ENCODE measurements at regions not wholly inside any gene's neighbourhood (a gene's known extent, or its start where the extent isn't known, plus 50 kb on each side); places are given as distances from the start of the nearest gene placed in this dataset.

- 90% methylated on average over 4 of the region's 4 CpGs for WGBS
Observed at GRCh38 chr10:3848775-3849635, 64.0 kb upstream of the KLF6 start.

DNA sequence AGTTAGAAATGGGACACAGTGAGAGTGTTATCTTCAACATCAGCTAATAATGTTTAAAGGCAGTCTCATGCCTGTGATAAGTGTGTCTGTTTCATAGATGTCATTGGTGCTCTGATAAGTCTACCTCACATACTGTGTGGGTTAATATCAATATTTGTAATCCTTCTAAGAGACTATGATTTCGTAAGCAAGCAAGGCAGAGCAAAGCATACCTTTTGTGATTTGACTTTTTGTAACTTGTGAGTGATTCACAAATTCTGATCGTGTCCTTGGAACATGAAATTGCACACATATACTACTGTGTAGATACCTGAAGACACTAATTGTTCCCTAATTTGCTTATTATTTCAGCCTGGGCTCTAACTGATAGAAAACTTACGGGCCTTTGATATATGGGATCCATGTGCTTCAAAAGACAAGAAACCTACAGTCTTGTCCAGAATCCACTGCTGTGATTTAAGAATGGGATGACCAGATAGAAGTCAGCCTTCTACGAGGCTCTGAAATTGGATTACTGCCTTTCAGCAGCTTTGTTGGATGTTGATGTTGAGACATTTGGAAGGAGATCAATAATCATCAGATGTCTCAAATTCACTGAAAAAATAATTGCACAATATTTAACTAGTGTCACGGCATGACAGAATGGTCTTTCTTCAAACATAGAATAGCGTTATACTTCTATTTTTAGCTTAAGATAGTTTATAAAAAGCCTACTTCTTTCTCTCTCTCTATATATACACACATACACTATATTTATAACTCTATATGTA lies 63.2 kb upstream of the KLF6 start:
- 57% methylated on average over 6 of the region's 6 CpGs for WGBS
- H3K36me3 ChIP-seq (ENCODE audit: control insufficient read depth in 4 of 4, insufficient read depth in 3 of 4, low read depth in 1 of 4, low read length in 3 of 4) = no peaks in the 10 kb centered on the region
- no peak overlapping the region for H3K9ac ChIP-seq (ENCODE audit: low read depth in 1 of 2, low read length in 2 of 2)
- H3K9me3 ChIP-seq (ENCODE audit: control insufficient read depth in 4 of 4, low read length in 3 of 4) = no peaks in the 10 kb centered on the region
- H3K27ac ChIP-seq (ENCODE audit: low read depth in 1 of 2, low read length in 2 of 2) = no peak overlapping the region
- H3K4me1 ChIP-seq (ENCODE audit: control insufficient read depth in 4 of 4, insufficient read depth in 4 of 4, low read length in 3 of 4) = peaks cover 0 to 16% (median 4%) of the 10 kb centered on the region in 4 donors
- TF ChIP-seq, protein P1, sequence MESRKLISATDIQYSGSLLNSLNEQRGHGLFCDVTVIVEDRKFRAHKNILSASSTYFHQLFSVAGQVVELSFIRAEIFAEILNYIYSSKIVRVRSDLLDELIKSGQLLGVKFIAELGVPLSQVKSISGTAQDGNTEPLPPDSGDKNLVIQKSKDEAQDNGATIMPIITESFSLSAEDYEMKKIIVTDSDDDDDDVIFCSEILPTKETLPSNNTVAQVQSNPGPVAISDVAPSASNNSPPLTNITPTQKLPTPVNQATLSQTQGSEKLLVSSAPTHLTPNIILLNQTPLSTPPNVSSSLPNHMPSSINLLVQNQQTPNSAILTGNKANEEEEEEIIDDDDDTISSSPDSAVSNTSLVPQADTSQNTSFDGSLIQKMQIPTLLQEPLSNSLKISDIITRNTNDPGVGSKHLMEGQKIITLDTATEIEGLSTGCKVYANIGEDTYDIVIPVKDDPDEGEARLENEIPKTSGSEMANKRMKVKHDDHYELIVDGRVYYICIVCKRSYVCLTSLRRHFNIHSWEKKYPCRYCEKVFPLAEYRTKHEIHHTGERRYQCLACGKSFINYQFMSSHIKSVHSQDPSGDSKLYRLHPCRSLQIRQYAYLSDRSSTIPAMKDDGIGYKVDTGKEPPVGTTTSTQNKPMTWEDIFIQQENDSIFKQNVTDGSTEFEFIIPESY (IDR thresholded peaks at IDR 0.05) = no peak
- no peak for TF ChIP-seq FOXA1 (IDR thresholded peaks at IDR 0.05)
- peak in 1 of 2 donors; percentile 41 for TF ChIP-seq RXRA (IDR thresholded peaks at IDR 0.05)
- peak in 1 of 2 donors; percentile 30 for TF ChIP-seq RAD21 (IDR thresholded peaks at IDR 0.05)
- TF ChIP-seq FOXA2 (IDR thresholded peaks at IDR 0.05) = peak; percentile 42
- TF ChIP-seq GABPA (IDR thresholded peaks at IDR 0.05 in 1 of 2, conservative IDR thresholded peaks at IDR 0.05 in 1 of 2) = no peak
- TF ChIP-seq JUND (IDR thresholded peaks at IDR 0.05) = peak in 1 of 2 donors; percentile 59
- peak in 1 of 2 donors; percentile 49 for TF ChIP-seq HNF4A (conservative IDR thresholded peaks at IDR 0.05)
- TF ChIP-seq, protein P2, sequence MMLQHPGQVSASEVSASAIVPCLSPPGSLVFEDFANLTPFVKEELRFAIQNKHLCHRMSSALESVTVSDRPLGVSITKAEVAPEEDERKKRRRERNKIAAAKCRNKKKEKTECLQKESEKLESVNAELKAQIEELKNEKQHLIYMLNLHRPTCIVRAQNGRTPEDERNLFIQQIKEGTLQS (IDR thresholded peaks at IDR 0.05) = no peak
- peak; percentile 17 for TF ChIP-seq YY1 (IDR thresholded peaks at IDR 0.05)
- no peak for TF ChIP-seq NR2F2 (IDR thresholded peaks at IDR 0.05)
- H3K4me3 ChIP-seq (ENCODE audit: low read depth in 1 of 3, low read length in 3 of 3) = no peak overlapping the region
- DNase-seq (ENCODE audit: low spot score) = no peak
- H3K27me3 ChIP-seq (ENCODE audit: control insufficient read depth in 4 of 4, insufficient read depth in 4 of 4, low read length in 3 of 4) = no peaks in the 10 kb centered on the region

More at GRCh38 chr10:3848775-3849635, 64.0 kb upstream of the KLF6 start:
- H3K4me3 ChIP-seq (ENCODE audit: low read depth in 1 of 3, low read length in 3 of 3) = no peak overlapping the region
- peaks cover 0 to 19% (median 4%) of the 10 kb centered on the region in 4 donors for H3K4me1 ChIP-seq (ENCODE audit: control insufficient read depth in 4 of 4, insufficient read depth in 4 of 4, low read length in 3 of 4)
- no peak for TF ChIP-seq RXRA (IDR thresholded peaks at IDR 0.05)
- TF ChIP-seq SP1 (IDR thresholded peaks at IDR 0.05) = no peak
- no peaks in the 10 kb centered on the region for H3K9me3 ChIP-seq (ENCODE audit: control insufficient read depth in 4 of 4, low read length in 3 of 4)
- no peaks in the 10 kb centered on the region for H3K27me3 ChIP-seq (ENCODE audit: control insufficient read depth in 4 of 4, insufficient read depth in 4 of 4, low read length in 3 of 4)
- no peak overlapping the region for H3K27ac ChIP-seq (ENCODE audit: low read depth in 1 of 2, low read length in 2 of 2)
- H3K36me3 ChIP-seq (ENCODE audit: control insufficient read depth in 4 of 4, insufficient read depth in 3 of 4, low read depth in 1 of 4, low read length in 3 of 4) = no peaks in the 10 kb centered on the region
- no peak for DNase-seq (ENCODE audit: low spot score)
- H3K9ac ChIP-seq (ENCODE audit: low read depth in 1 of 2, low read length in 2 of 2) = no peak overlapping the region

- no peak for DNase-seq (ENCODE audit: low spot score)
- 96% methylated on average over 3 of the region's 3 CpGs for WGBS
- TF ChIP-seq EGR1 (IDR thresholded peaks at IDR 0.05; ENCODE audit: low read depth in 2 of 2) (no peak), CTCF (IDR thresholded peaks at IDR 0.05; ENCODE audit: low read depth, low read length, missing input control) (no peak), SP1 (IDR thresholded peaks at IDR 0.05) (no peak), NR2F2 (IDR thresholded peaks at IDR 0.05) (no peak), TAF1 (conservative IDR thresholded peaks at IDR 0.05) (no peak), RXRA (IDR thresholded peaks at IDR 0.05) (no peak), HNF4A (conservative IDR thresholded peaks at IDR 0.05) (no peak), YY1 (IDR thresholded peaks at IDR 0.05) (no peak), RAD21 (IDR thresholded peaks at IDR 0.05) (no peak), FOXA2 (IDR thresholded peaks at IDR 0.05) (no peak), MAX (IDR thresholded peaks at IDR 0.05) (no peak), JUND (IDR thresholded peaks at IDR 0.05) (no peak), GABPA (IDR thresholded peaks at IDR 0.05 in 1 of 2, conservative IDR thresholded peaks at IDR 0.05 in 1 of 2) (no peak)
- TF ChIP-seq, protein P2 (IDR thresholded peaks at IDR 0.05) = no peak
Observed at GRCh38 chr10:3846736-3847135, 61.7 kb upstream of the KLF6 start.

More at GRCh38 chr10:3846736-3847135, 61.7 kb upstream of the KLF6 start:
- Histone ChIP-seq H3K4me1 (ENCODE audit: control insufficient read depth in 4 of 4, insufficient read depth in 4 of 4, low read length in 3 of 4) (peaks cover 0 to 4% (median 2%) of the 10 kb centered on the region in 4 donors), H3K4me3 (ENCODE audit: low read depth in 1 of 3, low read length in 3 of 3) (no peak overlapping the region), H3K9ac (ENCODE audit: low read depth in 1 of 2, low read length in 2 of 2) (no peak overlapping the region), H3K9me3 (ENCODE audit: control insufficient read depth in 4 of 4, low read length in 3 of 4) (no peaks in the 10 kb centered on the region), H3K27ac (ENCODE audit: low read depth in 1 of 2, low read length in 2 of 2) (no peak overlapping the region), H3K27me3 (ENCODE audit: control insufficient read depth in 4 of 4, insufficient read depth in 4 of 4, low read length in 3 of 4) (no peaks in the 10 kb centered on the region), H3K36me3 (ENCODE audit: control insufficient read depth in 4 of 4, insufficient read depth in 3 of 4, low read depth in 1 of 4, low read length in 3 of 4) (no peaks in the 10 kb centered on the region)

Measured in liver (tissue), 8 donors.